IPS-15b (cell line): ENCODE measurements at regions not wholly inside any gene's neighbourhood (a gene's known extent, or its start where the extent isn't known, plus 50 kb on each side); places are given as distances from the start of the nearest gene placed in this dataset.
"Not testable (repeated sequence)": the region's sequence is repeated elsewhere in the genome, so short reads cannot be mapped to it uniquely, and the experiment has no call there.

ENCODE experiments used
- H3K27me3 ChIP-seq: one replicate; pipeline ENCODE4 v1.6.1; 2013; ENCODE audit warnings: low read length; ENCODE audit not compliant: control insufficient read depth, insufficient read depth
- H3K36me3 ChIP-seq: one replicate; pipeline ENCODE4 v1.6.1; 2013; ENCODE audit warnings: low read length; ENCODE audit not compliant: control insufficient read depth, insufficient read depth
- H3K4me1 ChIP-seq: one replicate; pipeline ENCODE4 v1.6.1; 2013; ENCODE audit warnings: mild to moderate bottlenecking, low read length; ENCODE audit not compliant: control insufficient read depth, insufficient read depth
- H3K4me3 ChIP-seq: one replicate; pipeline ENCODE4 v1.5.1; 2013; ENCODE audit warnings: low read depth, low read length
- H3K9ac ChIP-seq: one replicate; pipeline ENCODE4 v1.6.1; 2013; ENCODE audit warnings: low read depth, mild to moderate bottlenecking, low read length
- H3K9me3 ChIP-seq: one replicate; pipeline ENCODE4 v1.6.1; 2013; ENCODE audit warnings: mild to moderate bottlenecking, low read length; ENCODE audit not compliant: control insufficient read depth, insufficient read depth

DNA sequence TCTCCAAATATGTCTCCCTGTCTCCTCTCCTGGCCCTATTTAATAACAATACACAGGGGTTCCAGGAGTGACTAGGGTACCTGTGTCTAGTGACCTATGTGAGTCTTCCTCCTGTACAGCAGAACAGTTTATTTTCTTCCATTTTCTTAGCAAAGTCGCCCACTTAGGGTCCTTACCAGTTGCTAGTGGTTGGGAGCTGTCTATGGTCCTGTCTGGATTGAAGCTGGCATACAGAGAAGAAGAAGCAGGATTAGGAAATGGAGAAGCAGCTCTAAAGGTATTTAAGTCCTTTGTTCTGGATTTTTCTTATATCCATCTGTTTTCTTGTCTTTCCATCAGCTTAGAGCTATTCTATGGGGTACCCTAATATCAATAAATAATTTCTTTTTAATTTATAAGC, 587.1 kb upstream of the CPEB2 start:
- no peak overlapping the region for H3K9ac ChIP-seq
- no peaks in the 10 kb centered on the region for H3K4me1 ChIP-seq
- no peaks in the 10 kb centered on the region for H3K27me3 ChIP-seq
- H3K36me3 ChIP-seq = no peaks in the 10 kb centered on the region
- H3K9me3 ChIP-seq = no peaks in the 10 kb centered on the region
- H3K4me3 ChIP-seq = no peak overlapping the region

GRCh38 chr4:14419516-14419915, 582.8 kb upstream of the CPEB2 start:
- H3K4me3 ChIP-seq = no peak overlapping the region
- H3K27me3 ChIP-seq = no peaks in the 10 kb centered on the region
- H3K9ac ChIP-seq = no peak overlapping the region
- no peaks in the 10 kb centered on the region for H3K36me3 ChIP-seq
- no peaks in the 10 kb centered on the region for H3K4me1 ChIP-seq
- no peaks in the 10 kb centered on the region for H3K9me3 ChIP-seq

DNA sequence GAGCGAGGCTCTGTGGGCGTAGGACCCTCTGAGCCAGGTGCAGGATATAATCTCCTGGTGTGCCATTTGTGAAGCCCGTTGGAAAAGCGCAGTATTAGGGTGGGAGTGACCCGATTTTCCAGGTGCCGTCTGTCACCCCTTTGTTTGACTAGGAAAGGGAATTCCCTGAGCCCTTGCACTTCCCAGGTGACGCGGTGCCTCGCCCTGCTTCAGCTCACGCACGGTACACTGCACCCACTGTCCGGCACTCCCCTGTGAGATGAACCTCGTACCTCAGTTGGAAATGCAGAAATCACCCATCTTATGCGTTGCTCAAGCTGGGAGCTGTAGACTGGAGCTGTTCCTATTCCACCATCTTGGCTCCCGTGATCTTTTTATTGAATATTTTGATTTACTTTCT, 576.0 kb upstream of the CPEB2 start:
- H3K36me3 ChIP-seq, H3K27me3 ChIP-seq, H3K9me3 ChIP-seq, H3K4me1 ChIP-seq, H3K9ac ChIP-seq, H3K4me3 ChIP-seq: not testable (repeated sequence)

GRCh38 chr4:14428125-14428524, 574.2 kb upstream of the CPEB2 start:
- Histone ChIP-seq H3K9me3 (peaks cover 8% of the 10 kb centered on the region), H3K9ac (no peak overlapping the region), H3K36me3 (no peaks in the 10 kb centered on the region), H3K4me1 (no peaks in the 10 kb centered on the region), H3K27me3 (no peaks in the 10 kb centered on the region), H3K4me3 (no peak overlapping the region)

GRCh38 chr4:14431155-14432134, 570.8 kb upstream of the CPEB2 start:
- Histone ChIP-seq H3K9me3 (peaks cover 5% of the 10 kb centered on the region), H3K4me3 (no peak overlapping the region), H3K36me3 (no peaks in the 10 kb centered on the region), H3K4me1 (no peaks in the 10 kb centered on the region), H3K27me3 (no peaks in the 10 kb centered on the region), H3K9ac (no peak overlapping the region)

GRCh38 chr4:14434483-14434882, 567.8 kb upstream of the CPEB2 start:
- Histone ChIP-seq H3K27me3 (no peaks in the 10 kb centered on the region), H3K4me3 (no peak overlapping the region), H3K9me3 (no peaks in the 10 kb centered on the region), H3K9ac (no peak overlapping the region), H3K36me3 (no peaks in the 10 kb centered on the region), H3K4me1 (no peaks in the 10 kb centered on the region)

DNA sequence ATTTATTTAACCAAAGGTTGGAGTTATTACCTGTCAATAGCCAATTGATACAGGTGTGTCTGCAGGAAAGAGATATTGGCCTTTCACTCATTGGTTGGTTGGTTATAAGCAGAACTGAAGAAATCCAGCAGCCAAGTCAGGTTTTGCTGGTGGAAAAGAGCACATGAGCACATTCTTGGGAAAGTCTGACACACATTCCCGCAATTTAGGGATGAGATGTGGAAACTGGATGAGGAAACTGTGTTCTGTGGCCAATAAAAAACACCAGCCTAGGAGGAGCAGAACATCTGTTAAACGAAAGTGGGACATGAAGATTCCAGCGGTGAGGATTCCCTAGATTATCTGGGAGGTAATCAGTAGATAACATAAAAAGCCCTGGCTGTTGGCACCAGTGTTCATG, 567.4 kb upstream of the CPEB2 start:
- H3K4me3 ChIP-seq = no peak overlapping the region
- no peaks in the 10 kb centered on the region for H3K36me3 ChIP-seq
- H3K4me1 ChIP-seq = no peaks in the 10 kb centered on the region
- no peak overlapping the region for H3K9ac ChIP-seq
- H3K27me3 ChIP-seq = no peaks in the 10 kb centered on the region
- no peaks in the 10 kb centered on the region for H3K9me3 ChIP-seq

DNA sequence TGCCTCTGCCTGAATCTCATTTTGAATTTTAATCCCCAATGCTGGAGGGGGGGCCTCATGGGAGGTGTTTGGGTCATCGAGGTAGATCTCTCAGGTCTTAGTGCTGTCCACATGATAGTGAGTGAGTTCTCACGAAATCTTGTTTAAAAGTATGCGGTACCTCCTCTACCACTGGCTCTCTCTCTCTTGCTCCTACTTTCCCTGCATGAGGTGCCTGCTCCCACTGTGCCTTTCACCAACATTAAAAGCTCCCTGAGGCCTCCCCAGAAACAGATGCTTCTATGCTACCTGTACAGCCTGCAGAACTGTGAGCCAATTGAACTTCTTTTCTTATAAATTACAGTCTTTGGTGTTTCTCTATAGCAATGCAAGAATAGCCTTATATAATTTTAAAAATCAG, 560.7 kb upstream of the CPEB2 start:
- Histone ChIP-seq H3K27me3 (no peaks in the 10 kb centered on the region), H3K4me3 (no peak overlapping the region), H3K4me1 (no peaks in the 10 kb centered on the region), H3K9me3 (no peaks in the 10 kb centered on the region), H3K9ac (no peak overlapping the region), H3K36me3 (no peaks in the 10 kb centered on the region)

GRCh38 chr4:14445882-14446281, 556.4 kb upstream of the CPEB2 start:
- Histone ChIP-seq H3K9me3 (no peaks in the 10 kb centered on the region), H3K36me3 (no peaks in the 10 kb centered on the region), H3K27me3 (no peaks in the 10 kb centered on the region), H3K4me3 (no peak overlapping the region), H3K4me1 (no peaks in the 10 kb centered on the region), H3K9ac (no peak overlapping the region)

GRCh38 chr4:14446311-14446710, 556.0 kb upstream of the CPEB2 start:
- H3K4me3 ChIP-seq = no peak overlapping the region
- no peaks in the 10 kb centered on the region for H3K4me1 ChIP-seq
- H3K27me3 ChIP-seq = no peaks in the 10 kb centered on the region
- H3K9me3 ChIP-seq = no peaks in the 10 kb centered on the region
- H3K9ac ChIP-seq = no peak overlapping the region
- no peaks in the 10 kb centered on the region for H3K36me3 ChIP-seq

DNA sequence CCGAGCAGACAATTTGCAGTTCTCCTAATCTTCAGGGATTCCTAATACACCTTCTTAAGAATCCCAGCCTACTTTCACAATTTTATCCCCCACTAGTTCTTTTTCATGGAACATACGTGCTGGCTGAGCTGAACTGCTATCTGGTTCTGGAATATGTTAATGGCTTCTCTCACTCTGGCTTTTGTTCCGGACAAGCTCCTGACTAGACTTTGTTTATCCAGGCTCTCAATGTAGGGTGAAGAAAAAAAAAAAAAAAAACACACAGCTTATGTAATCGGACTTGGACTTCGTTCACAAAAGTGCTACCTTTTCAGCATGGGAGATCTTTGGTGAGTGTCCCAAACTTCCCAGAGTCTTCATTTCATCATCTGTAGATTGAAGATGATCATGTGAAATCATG, 555.4 kb upstream of the CPEB2 start:
- Histone ChIP-seq H3K36me3 (no peaks in the 10 kb centered on the region), H3K4me1 (no peaks in the 10 kb centered on the region), H3K27me3 (no peaks in the 10 kb centered on the region), H3K9me3 (no peaks in the 10 kb centered on the region), H3K4me3 (no peak overlapping the region), H3K9ac (no peak overlapping the region)

DNA sequence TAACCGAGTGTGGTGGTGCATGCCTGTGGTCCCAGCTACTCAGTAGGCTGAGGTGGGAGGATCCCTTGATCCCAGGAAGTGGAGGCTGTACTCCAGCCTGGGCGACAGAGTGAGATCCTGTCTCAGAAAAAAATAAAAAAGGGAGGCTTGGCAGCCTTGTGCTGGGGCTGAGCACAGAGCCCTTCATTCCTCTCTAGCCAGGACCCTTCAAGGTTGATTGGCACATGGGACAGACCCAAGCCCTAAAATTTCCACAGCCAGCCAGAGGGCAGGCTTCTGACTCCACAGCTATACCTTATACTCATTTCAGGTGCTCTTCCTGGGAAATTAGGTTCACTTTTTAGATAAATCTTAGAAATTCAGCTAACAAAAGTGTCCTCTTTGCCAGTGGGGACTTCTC, 553.0 kb upstream of the CPEB2 start:
- no peaks in the 10 kb centered on the region for H3K36me3 ChIP-seq
- no peaks in the 10 kb centered on the region for H3K9me3 ChIP-seq
- H3K27me3 ChIP-seq = no peaks in the 10 kb centered on the region
- no peak overlapping the region for H3K4me3 ChIP-seq
- H3K9ac ChIP-seq = no peak overlapping the region
- H3K4me1 ChIP-seq = no peaks in the 10 kb centered on the region
